ENCODE measurements at regions not wholly inside any gene's neighbourhood (a gene's known extent, or its start where the extent isn't known, plus 50 kb on each side); places are given as distances from the start of the nearest gene placed in this dataset.

DNA sequence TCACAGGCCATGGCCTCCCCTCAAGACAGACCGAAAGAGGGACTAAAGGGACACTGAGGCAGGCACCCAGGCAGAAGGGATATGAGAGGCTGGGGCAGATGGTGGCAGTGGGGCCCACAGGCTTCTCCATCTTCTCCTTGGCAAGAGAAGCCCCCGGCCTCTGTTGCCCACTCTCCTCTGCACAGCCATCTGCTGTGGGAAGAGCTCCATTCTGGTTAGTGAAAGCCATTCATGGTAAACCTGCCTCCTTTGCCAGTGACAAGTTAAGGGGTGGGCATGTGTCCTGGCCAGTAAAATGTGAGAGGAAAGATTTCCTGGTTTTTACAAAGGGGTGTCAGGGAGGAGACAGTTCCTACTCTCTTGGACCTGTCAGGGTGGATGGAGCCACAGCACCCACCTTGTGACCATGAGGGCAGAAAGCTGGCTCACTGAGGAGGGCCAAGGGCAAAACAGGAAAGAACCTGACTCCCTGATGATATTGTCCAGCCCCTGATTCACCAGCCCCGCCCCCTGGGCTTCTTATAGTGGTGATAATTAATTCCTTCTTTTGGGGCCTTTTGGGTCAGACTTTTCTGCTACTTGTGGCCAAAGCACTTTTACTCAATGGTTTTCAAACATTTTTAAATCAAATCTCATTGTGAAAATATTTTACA lies 130.4 kb upstream of the SMAD3 start:
- Mint-ChIP-seq H3K4me1 (ENCODE audit: low read depth) (peaks cover 25% of the 10 kb centered on the region), H3K27me3 (no peaks in the 10 kb centered on the region), H3K27ac (no peak overlapping the region), H3K36me3 (ENCODE audit: insufficient read depth) (peaks cover 2% of the 10 kb centered on the region), H3K4me3 (ENCODE audit: low read depth) (no peak overlapping the region), H3K9me3 (ENCODE audit: low read depth) (peaks cover 6% of the 10 kb centered on the region)
- TF ChIP-seq, protein P1, sequence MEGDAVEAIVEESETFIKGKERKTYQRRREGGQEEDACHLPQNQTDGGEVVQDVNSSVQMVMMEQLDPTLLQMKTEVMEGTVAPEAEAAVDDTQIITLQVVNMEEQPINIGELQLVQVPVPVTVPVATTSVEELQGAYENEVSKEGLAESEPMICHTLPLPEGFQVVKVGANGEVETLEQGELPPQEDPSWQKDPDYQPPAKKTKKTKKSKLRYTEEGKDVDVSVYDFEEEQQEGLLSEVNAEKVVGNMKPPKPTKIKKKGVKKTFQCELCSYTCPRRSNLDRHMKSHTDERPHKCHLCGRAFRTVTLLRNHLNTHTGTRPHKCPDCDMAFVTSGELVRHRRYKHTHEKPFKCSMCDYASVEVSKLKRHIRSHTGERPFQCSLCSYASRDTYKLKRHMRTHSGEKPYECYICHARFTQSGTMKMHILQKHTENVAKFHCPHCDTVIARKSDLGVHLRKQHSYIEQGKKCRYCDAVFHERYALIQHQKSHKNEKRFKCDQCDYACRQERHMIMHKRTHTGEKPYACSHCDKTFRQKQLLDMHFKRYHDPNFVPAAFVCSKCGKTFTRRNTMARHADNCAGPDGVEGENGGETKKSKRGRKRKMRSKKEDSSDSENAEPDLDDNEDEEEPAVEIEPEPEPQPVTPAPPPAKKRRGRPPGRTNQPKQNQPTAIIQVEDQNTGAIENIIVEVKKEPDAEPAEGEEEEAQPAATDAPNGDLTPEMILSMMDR (IDR thresholded peaks at IDR 0.05; ENCODE audit: unreplicated experiment): no peak
- no peak for DNase-seq (ENCODE audit: low spot score, unreplicated experiment)

DNA sequence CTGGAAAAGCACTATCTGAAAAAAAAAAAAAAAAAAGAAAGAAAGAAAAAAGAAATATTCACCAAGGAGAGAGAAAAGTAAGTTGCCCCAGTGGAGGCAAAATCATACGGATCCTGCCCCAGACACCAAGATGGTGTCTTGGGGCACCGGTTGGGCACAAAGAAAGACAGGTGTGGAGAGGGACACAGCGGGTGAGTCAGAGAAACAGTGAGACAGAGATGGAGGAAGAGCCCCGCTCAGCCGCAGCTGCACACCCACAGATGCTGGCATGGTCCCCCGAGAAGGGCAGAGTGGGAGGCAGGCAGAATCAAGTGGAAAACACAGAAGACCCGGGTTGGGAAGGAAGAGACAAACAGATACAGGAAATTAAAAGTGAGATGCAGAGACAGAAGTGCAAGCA lies 129.7 kb upstream of the SMAD3 start:
- DNase-seq (ENCODE audit: low spot score, unreplicated experiment): no peak
- Mint-ChIP-seq H3K4me1 (ENCODE audit: low read depth) (peaks cover 22% of the 10 kb centered on the region), H3K4me3 (ENCODE audit: low read depth) (no peak overlapping the region), H3K9me3 (ENCODE audit: low read depth) (peaks cover 6% of the 10 kb centered on the region), H3K27me3 (no peaks in the 10 kb centered on the region), H3K36me3 (ENCODE audit: insufficient read depth) (peaks cover 2% of the 10 kb centered on the region), H3K27ac (no peak overlapping the region)
- TF ChIP-seq, protein P1 (IDR thresholded peaks at IDR 0.05; ENCODE audit: unreplicated experiment): no peak

DNA sequence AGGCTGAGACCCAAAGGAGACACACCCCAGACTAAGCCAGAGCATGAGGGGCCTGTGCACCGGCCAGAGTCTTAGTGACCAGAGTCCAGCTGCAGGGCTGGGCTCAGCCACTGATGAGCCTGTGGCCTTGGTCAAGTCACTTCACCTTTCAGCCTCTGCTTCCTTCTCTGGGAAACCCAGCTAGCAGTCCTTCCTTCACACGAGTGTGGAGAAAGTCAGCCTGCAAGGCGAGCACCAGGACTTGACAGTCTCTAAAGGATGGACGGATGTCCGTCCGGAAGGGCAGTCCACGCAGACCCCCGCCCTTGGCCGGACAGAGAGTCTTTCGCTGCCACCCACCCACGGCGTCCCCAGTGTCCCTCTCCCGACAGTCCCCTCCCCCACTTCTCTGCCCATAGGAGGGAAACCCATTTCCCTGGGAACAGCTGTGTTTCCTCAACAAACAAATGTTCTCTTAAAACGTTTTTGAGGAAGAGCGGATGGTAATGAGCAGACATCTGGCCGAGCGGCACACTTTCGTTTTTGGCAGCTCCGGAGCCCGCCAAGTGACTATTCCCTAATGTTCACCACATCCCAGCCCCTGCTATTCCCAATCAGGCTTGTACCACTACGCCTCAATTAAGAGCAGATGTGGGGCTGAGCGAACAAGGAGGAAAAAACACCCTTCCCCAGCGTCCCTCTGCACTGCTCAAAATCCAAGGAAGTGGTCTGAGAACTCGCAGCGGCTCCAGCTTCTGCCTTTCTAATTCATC lies 129.1 kb upstream of the SMAD3 start:
- Mint-ChIP-seq H3K27ac (no peak overlapping the region), H3K4me1 (ENCODE audit: low read depth) (peaks cover 17% of the 10 kb centered on the region), H3K27me3 (peaks cover 3% of the 10 kb centered on the region), H3K9me3 (ENCODE audit: low read depth) (peaks cover 6% of the 10 kb centered on the region), H3K4me3 (ENCODE audit: low read depth) (no peak overlapping the region), H3K36me3 (ENCODE audit: insufficient read depth) (peaks cover 2% of the 10 kb centered on the region)
- DNase-seq (ENCODE audit: low spot score, unreplicated experiment): no peak
- TF ChIP-seq, protein P1 (IDR thresholded peaks at IDR 0.05; ENCODE audit: unreplicated experiment): no peak

DNA sequence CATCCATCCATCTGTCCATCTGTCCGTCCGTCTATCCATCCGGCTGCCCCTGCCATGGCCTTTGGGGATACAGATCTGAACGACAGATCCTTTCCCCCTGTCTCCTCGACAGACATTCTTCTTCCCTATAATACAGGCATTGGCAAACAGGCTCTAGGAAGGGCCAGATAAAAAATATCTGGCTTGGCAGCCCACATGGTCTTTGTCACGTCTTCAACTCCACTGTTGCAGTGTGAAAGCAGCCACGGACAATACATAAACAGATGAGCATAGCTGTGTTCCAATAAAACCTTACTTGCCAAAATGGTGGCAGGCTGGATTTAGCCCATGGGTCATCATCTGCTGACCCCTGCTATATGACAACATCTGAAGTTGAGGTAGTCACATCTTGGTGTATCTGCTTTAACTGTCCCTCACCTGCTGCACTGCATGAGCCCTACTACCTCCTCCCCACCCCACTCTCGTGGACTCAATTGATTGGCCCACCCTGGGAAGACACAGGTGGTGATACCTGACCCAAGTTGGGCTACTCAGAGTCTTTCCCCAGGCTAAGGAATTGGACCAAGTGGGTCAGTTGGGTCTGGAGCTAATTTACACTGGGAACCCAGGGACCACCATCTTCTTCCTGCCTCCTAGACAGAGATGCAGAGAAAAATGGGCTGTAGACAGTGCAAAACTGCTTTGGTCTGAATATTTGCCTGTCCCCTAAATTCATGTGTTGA lies 128.4 kb upstream of the SMAD3 start:
- H3K36me3 Mint-ChIP-seq (ENCODE audit: insufficient read depth): peaks cover 2% of the 10 kb centered on the region
- H3K4me3 Mint-ChIP-seq (ENCODE audit: low read depth): no peak overlapping the region
- peaks cover 3% of the 10 kb centered on the region for H3K27me3 Mint-ChIP-seq
- TF ChIP-seq, protein P1 (IDR thresholded peaks at IDR 0.05; ENCODE audit: unreplicated experiment): no peak
- DNase-seq (ENCODE audit: low spot score, unreplicated experiment): no peak
- peaks cover 6% of the 10 kb centered on the region for H3K9me3 Mint-ChIP-seq (ENCODE audit: low read depth)
- H3K4me1 Mint-ChIP-seq (ENCODE audit: low read depth): peaks cover 10% of the 10 kb centered on the region
- no peak overlapping the region for H3K27ac Mint-ChIP-seq

DNA sequence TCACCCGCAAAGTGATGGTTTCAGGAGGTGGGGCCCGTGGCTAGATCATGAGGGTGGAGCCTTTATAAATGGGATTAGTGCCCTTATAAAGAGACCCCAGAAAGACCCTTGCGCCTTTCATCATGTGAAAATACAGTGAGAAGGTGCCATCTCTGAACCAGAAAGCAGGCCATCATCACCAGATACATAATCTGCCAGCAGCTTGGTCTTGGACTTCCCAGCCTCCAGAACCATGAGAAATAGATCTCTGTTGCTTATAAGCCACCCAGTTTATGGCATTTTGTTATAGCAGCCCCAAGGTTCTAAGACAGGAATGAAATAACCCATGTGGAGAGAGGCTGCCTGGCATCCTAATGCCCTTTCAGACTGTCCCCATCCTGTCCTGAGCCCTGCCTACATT lies 127.8 kb upstream of the SMAD3 start:
- Mint-ChIP-seq H3K36me3 (ENCODE audit: insufficient read depth) (peaks cover 2% of the 10 kb centered on the region), H3K4me1 (ENCODE audit: low read depth) (peaks cover 4% of the 10 kb centered on the region), H3K4me3 (ENCODE audit: low read depth) (no peak overlapping the region), H3K27ac (no peak overlapping the region), H3K27me3 (peaks cover 3% of the 10 kb centered on the region), H3K9me3 (ENCODE audit: low read depth) (peaks cover 6% of the 10 kb centered on the region)
- no peak for DNase-seq (ENCODE audit: low spot score, unreplicated experiment)
- TF ChIP-seq, protein P1 (IDR thresholded peaks at IDR 0.05; ENCODE audit: unreplicated experiment): no peak

All from progenitor cell of endocrine pancreas (in vitro differentiated cells).